ENCODE measurements at regions not wholly inside any gene's neighbourhood (a gene's known extent, or its start where the extent isn't known, plus 50 kb on each side); places are given as distances from the start of the nearest gene placed in this dataset.

GRCh38 chr7:82567356-82567755, 123.8 kb upstream of the CACNA2D1 start:
- Histone ChIP-seq H3K36me3 (ENCODE audit: insufficient read depth, insufficient read length, low read length) (no peaks in the 10 kb centered on the region), H3K9ac (ENCODE audit: insufficient read length, low read depth) (no peak overlapping the region), H3K4me1 (ENCODE audit: insufficient read depth, insufficient read length) (no peaks in the 10 kb centered on the region), H3K27me3 (ENCODE audit: insufficient read depth, insufficient read length) (no peaks in the 10 kb centered on the region), H3K9me3 (ENCODE audit: insufficient read depth, low read length) (no peaks in the 10 kb centered on the region), H3K4me3 (ENCODE audit: insufficient read length, low read depth) (no peak overlapping the region)
- DNase-seq (ENCODE audit: low read depth, low spot score), result no peak
- TF ChIP-seq SUZ12 (IDR thresholded peaks at IDR 0.05; ENCODE audit: extremely low read depth, insufficient read depth, insufficient read length) (no peak), YY1 (IDR thresholded peaks at IDR 0.05; ENCODE audit: insufficient read depth, insufficient read length) (no peak), ZNF274 (IDR thresholded peaks at IDR 0.05; ENCODE audit: low read depth, low read length) (no peak)

- no peak for TF ChIP-seq ZNF274 (IDR thresholded peaks at IDR 0.05; ENCODE audit: low read depth, low read length)
- TF ChIP-seq YY1 (IDR thresholded peaks at IDR 0.05; ENCODE audit: insufficient read depth, insufficient read length), result no peak
- TF ChIP-seq SUZ12 (IDR thresholded peaks at IDR 0.05; ENCODE audit: extremely low read depth, insufficient read depth, insufficient read length), result no peak
- H3K9me3 ChIP-seq (ENCODE audit: insufficient read depth, low read length), result no peaks in the 10 kb centered on the region
- no peaks in the 10 kb centered on the region for H3K36me3 ChIP-seq (ENCODE audit: insufficient read depth, insufficient read length, low read length)
- H3K4me1 ChIP-seq (ENCODE audit: insufficient read depth, insufficient read length), result no peaks in the 10 kb centered on the region
- H3K4me3 ChIP-seq (ENCODE audit: insufficient read length, low read depth), result no peak overlapping the region
- no peak for DNase-seq (ENCODE audit: low read depth, low spot score)
- no peaks in the 10 kb centered on the region for H3K27me3 ChIP-seq (ENCODE audit: insufficient read depth, insufficient read length)
- H3K9ac ChIP-seq (ENCODE audit: insufficient read length, low read depth), result no peak overlapping the region
Measured at GRCh38 chr7:82566752-82567151, 123.2 kb upstream of the CACNA2D1 start.

- Histone ChIP-seq H3K4me1 (ENCODE audit: insufficient read depth, insufficient read length) (no peaks in the 10 kb centered on the region), H3K9me3 (ENCODE audit: insufficient read depth, low read length) (no peaks in the 10 kb centered on the region), H3K36me3 (ENCODE audit: insufficient read depth, insufficient read length, low read length) (no peaks in the 10 kb centered on the region), H3K27me3 (ENCODE audit: insufficient read depth, insufficient read length) (no peaks in the 10 kb centered on the region), H3K4me3 (ENCODE audit: insufficient read length, low read depth) (no peak overlapping the region), H3K9ac (ENCODE audit: insufficient read length, low read depth) (no peak overlapping the region)
- TF ChIP-seq ZNF274 (IDR thresholded peaks at IDR 0.05; ENCODE audit: low read depth, low read length) (no peak), SUZ12 (IDR thresholded peaks at IDR 0.05; ENCODE audit: extremely low read depth, insufficient read depth, insufficient read length) (no peak), YY1 (IDR thresholded peaks at IDR 0.05; ENCODE audit: insufficient read depth, insufficient read length) (no peak)
- DNase-seq (ENCODE audit: low read depth, low spot score), result no peak
Measured at GRCh38 chr7:82562716-82563404, 119.3 kb upstream of the CACNA2D1 start.

GRCh38 chr7:82559193-82559805, 115.7 kb upstream of the CACNA2D1 start:
- H3K9me3 ChIP-seq (ENCODE audit: insufficient read depth, low read length), result no peaks in the 10 kb centered on the region
- H3K36me3 ChIP-seq (ENCODE audit: insufficient read depth, insufficient read length, low read length), result no peaks in the 10 kb centered on the region
- no peak for DNase-seq (ENCODE audit: low read depth, low spot score)
- H3K27me3 ChIP-seq (ENCODE audit: insufficient read depth, insufficient read length), result no peaks in the 10 kb centered on the region
- no peak overlapping the region for H3K9ac ChIP-seq (ENCODE audit: insufficient read length, low read depth)
- no peak for TF ChIP-seq ZNF274 (IDR thresholded peaks at IDR 0.05; ENCODE audit: low read depth, low read length)
- no peak overlapping the region for H3K4me3 ChIP-seq (ENCODE audit: insufficient read length, low read depth)
- H3K4me1 ChIP-seq (ENCODE audit: insufficient read depth, insufficient read length), result no peaks in the 10 kb centered on the region

GRCh38 chr7:82549616-82550285, 106.2 kb upstream of the CACNA2D1 start:
- H3K4me1 ChIP-seq (ENCODE audit: insufficient read depth, insufficient read length), result no peaks in the 10 kb centered on the region
- H3K9me3 ChIP-seq (ENCODE audit: insufficient read depth, low read length), result no peaks in the 10 kb centered on the region
- H3K4me3 ChIP-seq (ENCODE audit: insufficient read length, low read depth), result no peak overlapping the region
- H3K36me3 ChIP-seq (ENCODE audit: insufficient read depth, insufficient read length, low read length), result no peaks in the 10 kb centered on the region
- H3K27me3 ChIP-seq (ENCODE audit: insufficient read depth, insufficient read length), result no peaks in the 10 kb centered on the region
- H3K9ac ChIP-seq (ENCODE audit: insufficient read length, low read depth), result no peak overlapping the region
- DNase-seq (ENCODE audit: low read depth, low spot score), result no peak
- TF ChIP-seq ZNF274 (IDR thresholded peaks at IDR 0.05; ENCODE audit: low read depth, low read length), result no peak

- DNase-seq (ENCODE audit: low read depth, low spot score), result no peak
- Histone ChIP-seq H3K9me3 (ENCODE audit: insufficient read depth, low read length) (no peaks in the 10 kb centered on the region), H3K4me1 (ENCODE audit: insufficient read depth, insufficient read length) (no peaks in the 10 kb centered on the region), H3K27me3 (ENCODE audit: insufficient read depth, insufficient read length) (no peaks in the 10 kb centered on the region), H3K4me3 (ENCODE audit: insufficient read length, low read depth) (no peak overlapping the region), H3K9ac (ENCODE audit: insufficient read length, low read depth) (no peak overlapping the region), H3K36me3 (ENCODE audit: insufficient read depth, insufficient read length, low read length) (no peaks in the 10 kb centered on the region)
- TF ChIP-seq ZNF274 (IDR thresholded peaks at IDR 0.05; ENCODE audit: low read depth, low read length) (no peak), YY1 (IDR thresholded peaks at IDR 0.05; ENCODE audit: insufficient read depth, insufficient read length) (no peak), SUZ12 (IDR thresholded peaks at IDR 0.05; ENCODE audit: extremely low read depth, insufficient read depth, insufficient read length) (no peak)
Measured at GRCh38 chr7:82548141-82548688, 104.6 kb upstream of the CACNA2D1 start.

- H3K36me3 ChIP-seq (ENCODE audit: insufficient read depth, insufficient read length, low read length), result no peaks in the 10 kb centered on the region
- H3K9me3 ChIP-seq (ENCODE audit: insufficient read depth, low read length), result no peaks in the 10 kb centered on the region
- TF ChIP-seq ZNF274 (IDR thresholded peaks at IDR 0.05; ENCODE audit: low read depth, low read length), result no peak
- no peak for TF ChIP-seq YY1 (IDR thresholded peaks at IDR 0.05; ENCODE audit: insufficient read depth, insufficient read length)
- no peak for TF ChIP-seq SUZ12 (IDR thresholded peaks at IDR 0.05; ENCODE audit: extremely low read depth, insufficient read depth, insufficient read length)
- no peak overlapping the region for H3K4me3 ChIP-seq (ENCODE audit: insufficient read length, low read depth)
- no peak overlapping the region for H3K9ac ChIP-seq (ENCODE audit: insufficient read length, low read depth)
- no peaks in the 10 kb centered on the region for H3K4me1 ChIP-seq (ENCODE audit: insufficient read depth, insufficient read length)
- no peak for DNase-seq (ENCODE audit: low read depth, low spot score)
- no peaks in the 10 kb centered on the region for H3K27me3 ChIP-seq (ENCODE audit: insufficient read depth, insufficient read length)
Measured at GRCh38 chr7:82542665-82543064, 99.1 kb upstream of the CACNA2D1 start.

Measured in NT2/D1 (cell line).